AG10803 (cell line): ENCODE measurements at regions not wholly inside any gene's neighbourhood (a gene's known extent, or its start where the extent isn't known, plus 50 kb on each side); places are given as distances from the start of the nearest gene placed in this dataset.

Experiments used
- DNase-seq: peaks from one replicate; pipeline ENCODE4 v3.0.0; 2010; ENCODE audit warnings: low read depth
- H3K4me3 ChIP-seq: 2 replicates; pipeline ENCODE4 v1.5.1; 2011; ENCODE audit warnings: mild to moderate bottlenecking, low read length, control low read depth
- TF ChIP-seq, protein P1 (sequence below): conservative IDR thresholded peaks from 2 replicates; pipeline ENCODE4 v1.5.1; 2011; ENCODE audit warnings: mild to moderate bottlenecking, low read length, control low read depth, inconsistent platforms

DNA sequence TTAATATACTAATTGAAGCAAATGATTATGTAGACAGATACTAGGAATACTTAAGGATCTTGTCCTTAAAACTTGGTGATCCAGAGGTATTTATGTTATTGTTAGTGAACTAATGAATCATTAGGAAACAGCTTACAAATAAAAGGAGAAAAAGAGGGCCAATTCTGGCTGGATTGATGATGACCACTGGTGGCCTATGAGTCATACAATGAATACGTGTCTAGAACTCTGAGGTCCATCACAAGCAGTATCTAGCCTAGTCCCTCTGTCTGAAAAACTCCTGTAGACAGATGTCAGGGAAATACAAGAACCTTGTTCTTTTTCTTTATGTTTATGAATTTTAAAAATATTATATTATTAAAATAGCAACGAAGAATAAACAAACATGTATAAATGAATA, 51.7 kb upstream of the RTL1 start:
- TF ChIP-seq, protein P1, sequence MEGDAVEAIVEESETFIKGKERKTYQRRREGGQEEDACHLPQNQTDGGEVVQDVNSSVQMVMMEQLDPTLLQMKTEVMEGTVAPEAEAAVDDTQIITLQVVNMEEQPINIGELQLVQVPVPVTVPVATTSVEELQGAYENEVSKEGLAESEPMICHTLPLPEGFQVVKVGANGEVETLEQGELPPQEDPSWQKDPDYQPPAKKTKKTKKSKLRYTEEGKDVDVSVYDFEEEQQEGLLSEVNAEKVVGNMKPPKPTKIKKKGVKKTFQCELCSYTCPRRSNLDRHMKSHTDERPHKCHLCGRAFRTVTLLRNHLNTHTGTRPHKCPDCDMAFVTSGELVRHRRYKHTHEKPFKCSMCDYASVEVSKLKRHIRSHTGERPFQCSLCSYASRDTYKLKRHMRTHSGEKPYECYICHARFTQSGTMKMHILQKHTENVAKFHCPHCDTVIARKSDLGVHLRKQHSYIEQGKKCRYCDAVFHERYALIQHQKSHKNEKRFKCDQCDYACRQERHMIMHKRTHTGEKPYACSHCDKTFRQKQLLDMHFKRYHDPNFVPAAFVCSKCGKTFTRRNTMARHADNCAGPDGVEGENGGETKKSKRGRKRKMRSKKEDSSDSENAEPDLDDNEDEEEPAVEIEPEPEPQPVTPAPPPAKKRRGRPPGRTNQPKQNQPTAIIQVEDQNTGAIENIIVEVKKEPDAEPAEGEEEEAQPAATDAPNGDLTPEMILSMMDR = no peak
- H3K4me3 ChIP-seq = no peak overlapping the region
- peak; percentile 48 for DNase-seq

DNA sequence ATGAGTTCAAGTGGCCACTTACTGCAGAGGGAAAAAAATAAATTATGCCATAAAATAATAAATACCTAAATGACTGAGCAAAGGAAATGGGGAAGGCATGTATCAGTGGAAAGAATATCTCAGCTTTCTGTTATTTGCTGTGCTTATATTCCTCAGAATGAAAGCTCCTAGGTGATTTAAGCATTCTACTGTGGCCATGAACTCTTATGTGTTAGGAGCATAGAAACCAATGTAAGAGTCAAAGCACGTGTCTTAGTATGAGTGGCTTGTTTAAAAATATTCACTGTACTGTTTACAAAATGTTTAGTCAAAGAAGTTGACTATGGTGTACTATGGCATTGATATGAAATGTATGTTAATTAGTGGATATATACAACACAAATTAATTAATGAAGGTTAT, 59.0 kb upstream of the RTL1 start:
- DNase-seq = no peak
- TF ChIP-seq, protein P1 = no peak
- no peak overlapping the region for H3K4me3 ChIP-seq

DNA sequence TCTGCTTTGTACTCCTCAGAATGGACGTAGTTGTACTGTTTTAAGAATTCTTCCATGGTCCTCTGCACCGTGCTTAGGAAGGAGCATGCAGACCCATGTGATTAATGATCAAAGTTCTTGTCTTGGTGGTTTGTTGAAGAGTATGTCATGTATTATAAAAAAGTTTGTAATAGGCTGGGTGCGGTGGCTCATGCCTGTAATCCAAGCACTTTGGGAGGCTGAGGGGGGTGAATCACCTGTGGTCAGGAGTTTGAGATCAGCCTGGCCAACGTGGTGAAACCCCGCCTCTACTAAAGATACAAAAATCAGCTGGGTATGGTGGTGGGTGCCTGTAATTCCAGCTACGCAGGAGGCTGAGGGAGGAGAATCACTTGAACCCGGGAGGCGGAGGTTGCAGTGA, 61.8 kb upstream of the RTL1 start:
- H3K4me3 ChIP-seq = no peak overlapping the region
- no peak for DNase-seq
- TF ChIP-seq, protein P1 = no peak

DNA sequence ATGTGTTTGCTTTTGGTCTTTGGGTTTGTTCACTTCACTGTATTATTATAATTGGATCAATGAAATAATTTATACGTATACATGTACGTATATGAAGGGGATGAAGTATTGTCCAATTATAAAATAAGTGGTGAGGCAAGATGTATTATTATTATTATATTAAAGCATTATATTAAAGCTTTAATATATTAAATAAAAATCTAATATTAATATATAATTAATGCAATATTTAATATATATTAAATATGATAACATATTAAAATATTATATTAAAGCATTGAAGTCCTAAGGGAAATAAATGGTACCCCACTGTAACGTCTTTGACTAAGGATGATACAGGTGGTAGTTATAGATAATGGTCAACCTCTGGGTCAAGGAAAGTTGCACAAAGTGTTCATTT, 63.7 kb upstream of the RTL1 start:
- DNase-seq = no peak
- H3K4me3 ChIP-seq = no peak overlapping the region
- TF ChIP-seq, protein P1 = no peak

DNA sequence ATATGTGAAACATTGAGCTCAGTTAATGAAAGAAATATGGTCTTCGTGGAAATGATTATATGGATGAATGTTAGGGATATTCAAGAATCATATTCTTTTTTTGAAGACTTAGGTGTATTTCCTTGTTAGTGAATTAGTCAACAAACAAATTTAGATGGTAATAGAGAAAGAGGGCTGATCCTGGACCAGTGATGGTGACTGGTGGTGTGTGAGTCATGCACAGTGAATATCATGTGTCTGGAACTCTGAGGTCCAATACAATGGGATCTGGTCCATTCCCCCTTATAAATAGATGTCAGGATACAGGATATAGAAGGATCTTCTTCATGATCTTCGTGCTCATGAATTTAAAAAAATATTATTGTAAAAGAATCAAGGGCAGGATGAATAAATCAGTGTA, 64.4 kb upstream of the RTL1 start:
- DNase-seq = no peak
- H3K4me3 ChIP-seq = no peak overlapping the region
- TF ChIP-seq, protein P1 = no peak

DNA sequence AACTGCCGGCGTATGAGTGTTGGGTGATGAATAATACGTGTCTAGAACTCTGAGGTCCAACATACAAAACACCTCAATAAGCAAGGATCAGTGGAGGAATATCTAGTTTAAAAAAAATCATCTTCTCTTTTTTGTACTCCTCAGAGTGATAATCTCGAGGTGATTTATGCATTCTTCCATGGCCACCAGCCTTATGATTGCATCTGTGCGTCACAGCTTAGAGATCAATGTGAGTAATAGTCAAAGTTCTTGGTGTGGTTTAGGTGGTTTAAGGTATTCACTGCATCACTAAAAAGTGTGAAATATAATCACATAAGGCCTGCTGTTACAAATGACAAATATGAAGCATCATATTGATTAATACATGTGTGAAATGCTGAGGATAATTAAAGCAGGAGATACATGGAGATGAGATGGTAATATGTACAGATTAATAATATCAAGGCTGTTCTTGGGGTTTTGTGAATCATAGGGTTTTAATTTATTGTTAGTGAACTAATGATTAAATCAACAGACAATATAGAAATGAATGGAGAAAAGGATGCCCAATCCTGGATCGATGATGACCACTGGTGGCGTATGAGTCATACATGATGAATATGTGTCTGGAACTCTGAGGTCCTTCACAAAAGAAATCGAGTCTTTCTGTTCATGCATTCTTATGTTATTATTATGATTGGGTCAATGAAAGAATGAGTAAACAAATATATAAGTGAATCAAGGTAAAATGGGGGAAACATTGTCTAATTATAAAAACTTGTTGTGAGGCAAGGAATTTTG, 68.8 kb upstream of the RTL1 start:
- DNase-seq = no peak
- TF ChIP-seq, protein P1 = no peak
- no peak overlapping the region for H3K4me3 ChIP-seq

DNA sequence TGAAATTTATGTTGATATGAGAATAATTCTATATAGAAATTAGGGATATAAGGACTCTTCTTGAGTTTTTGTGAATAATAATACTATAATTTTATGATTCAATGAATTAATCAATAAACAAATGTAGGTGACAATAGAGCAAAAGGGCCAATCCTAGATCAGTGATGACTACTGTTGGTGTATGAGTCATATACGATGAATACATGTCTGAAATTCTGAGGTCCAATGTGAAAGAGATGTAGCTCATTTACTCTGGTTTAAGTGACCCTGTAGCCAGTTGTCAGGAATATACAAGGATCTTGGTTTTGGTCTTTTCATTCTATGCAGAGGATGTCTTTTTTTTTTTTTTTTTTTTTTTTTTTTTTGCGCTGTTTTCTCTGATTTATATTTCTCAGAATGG, 72.1 kb upstream of the RTL1 start:
- TF ChIP-seq, protein P1 = no peak
- H3K4me3 ChIP-seq = no peak overlapping the region
- DNase-seq = no peak
